A673 (cell line): ENCODE measurements at regions not wholly inside any gene's neighbourhood (a gene's known extent, or its start where the extent isn't known, plus 50 kb on each side); places are given as distances from the start of the nearest gene placed in this dataset.

Experiments used
- BruUV-seq: library from RNA; stranded (reverse); fragments of 400-500 nt; replicated peaks from 2 replicates; lab custom pipeline; 2021; lab: Mats Ljungman, UMichigan
- CTCF ChIA-PET: fragments of 300-600 bp; sonication (Branson Sonifier 250); formaldehyde crosslinking; loops from one replicate; lab custom pipeline; 2022; ENCODE audit warnings: antibody characterized with exemption; lab: Charles Lee
- POLR2A ChIA-PET: fragments of 300-600 bp; sonication (Branson Sonifier 250); formaldehyde crosslinking; loops from one replicate; lab custom pipeline; 2022; ENCODE audit warnings: antibody characterized with exemption; ENCODE audit not compliant: low non-redundant PET; lab: Charles Lee
- DNase-seq: peaks from one replicate; pipeline ENCODE4 v3.0.0-alpha.2; 2015; ENCODE audit warnings: low spot score
- H3K27ac ChIP-seq: fragments of 200-600 bp; sonication (generic); 2 replicates; pipeline ENCODE4 v1.5.1; 2016; ENCODE audit warnings: mixed run types, low read depth, mild to moderate bottlenecking, mixed read lengths, antibody characterized with exemption, low read length; ENCODE audit not compliant: poor library complexity, severe bottlenecking
- H3K27me3 ChIP-seq: fragments of 200-600 bp; sonication (generic); replicated peaks from 2 replicates; pipeline ENCODE4 v1.6.1; 2017; ENCODE audit warnings: mixed run types, low read depth, mild to moderate bottlenecking, mixed read lengths, antibody characterized with exemption, low read length; ENCODE audit not compliant: insufficient read depth, poor library complexity
- H3K36me3 ChIP-seq: fragments of 200-600 bp; sonication (generic); 2 replicates; pipeline ENCODE4 v1.6.1; 2016; ENCODE audit warnings: mixed run types, mild to moderate bottlenecking, mixed read lengths, antibody characterized with exemption, low read length; ENCODE audit not compliant: insufficient read depth, poor library complexity, severe bottlenecking
- H3K4me1 ChIP-seq: fragments of 200-600 bp; sonication (generic); 2 replicates; pipeline ENCODE4 v1.6.1; 2017; ENCODE audit warnings: mixed run types, mild to moderate bottlenecking, mixed read lengths, antibody characterized with exemption, low read length; ENCODE audit not compliant: insufficient read depth, poor library complexity, severe bottlenecking
- H3K4me3 ChIP-seq: fragments of 200-600 bp; sonication (generic); 2 replicates; pipeline ENCODE4 v1.5.1; 2016; ENCODE audit warnings: low read depth, mixed run types, mild to moderate bottlenecking, mixed read lengths, low read length; ENCODE audit not compliant: poor library complexity, severe bottlenecking
- H3K9me3 ChIP-seq: fragments of 200-600 bp; sonication (generic); 2 replicates; pipeline ENCODE4 v1.6.1; 2016; ENCODE audit warnings: mixed run types, low read depth, mild to moderate bottlenecking, mixed read lengths, antibody characterized with exemption, low read length; ENCODE audit not compliant: poor library complexity, severe bottlenecking
- CTCF ChIP-seq: fragments of 300-800, 200-600 bp; sonication (generic); conservative IDR thresholded peaks from 2 replicates; pipeline ENCODE4 v1.5.1; 2017; ENCODE audit warnings: low read depth, mild to moderate bottlenecking, antibody characterized with exemption, low read length, moderate library complexity, mixed read lengths
- EZH2 ChIP-seq: fragments of 200-600 bp; sonication (generic); IDR thresholded peaks from 2 replicates; pipeline ENCODE4 v1.6.1; 2017; ENCODE audit warnings: borderline replicate concordance, low read depth, mild to moderate bottlenecking, mixed read lengths, antibody characterized with exemption, low read length; ENCODE audit not compliant: poor library complexity, severe bottlenecking
- intact Hi-C: fragments of 100-400 bp; cut with micrococcal nuclease; formaldehyde crosslinking; loops from one replicate; pipeline ENCODE4 v1.10.0; 2022; ENCODE audit not compliant: unreplicated experiment

DNA sequence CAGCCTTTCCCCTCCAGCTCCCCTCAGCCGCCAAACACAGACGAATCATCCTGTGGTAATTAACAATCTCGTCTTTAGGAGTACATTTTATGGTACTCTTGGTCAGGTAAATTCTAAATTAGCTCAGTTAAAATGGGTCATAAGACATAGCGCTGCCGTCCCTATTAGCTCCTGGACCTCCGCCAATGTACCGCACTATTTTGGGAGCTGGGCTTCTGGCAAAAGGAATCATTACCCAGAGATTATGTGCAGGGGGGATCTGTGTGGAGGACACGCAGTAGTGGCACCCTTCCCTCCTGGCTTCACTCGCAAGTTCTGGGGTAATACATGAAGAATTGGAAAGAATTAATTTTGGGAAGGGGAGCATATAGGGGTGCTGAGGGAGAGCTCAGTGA lies 68.6 kb upstream of the ONECUT1 start:
- CTCF ChIA-PET = no interaction called here
- H3K4me3 ChIP-seq = no peak overlapping the region
- no peaks in the 10 kb centered on the region for H3K4me1 ChIP-seq
- TF ChIP-seq EZH2 = no peak
- intact Hi-C loops = no loop called here
- no peaks in the 10 kb centered on the region for H3K9me3 ChIP-seq
- no peaks in the 10 kb centered on the region for H3K36me3 ChIP-seq
- no TSS peak for BruUV-seq
- peaks cover 52% of the 10 kb centered on the region for H3K27me3 ChIP-seq
- no peak for DNase-seq
- POLR2A ChIA-PET = no interaction called here
- H3K27ac ChIP-seq = no peak overlapping the region

DNA sequence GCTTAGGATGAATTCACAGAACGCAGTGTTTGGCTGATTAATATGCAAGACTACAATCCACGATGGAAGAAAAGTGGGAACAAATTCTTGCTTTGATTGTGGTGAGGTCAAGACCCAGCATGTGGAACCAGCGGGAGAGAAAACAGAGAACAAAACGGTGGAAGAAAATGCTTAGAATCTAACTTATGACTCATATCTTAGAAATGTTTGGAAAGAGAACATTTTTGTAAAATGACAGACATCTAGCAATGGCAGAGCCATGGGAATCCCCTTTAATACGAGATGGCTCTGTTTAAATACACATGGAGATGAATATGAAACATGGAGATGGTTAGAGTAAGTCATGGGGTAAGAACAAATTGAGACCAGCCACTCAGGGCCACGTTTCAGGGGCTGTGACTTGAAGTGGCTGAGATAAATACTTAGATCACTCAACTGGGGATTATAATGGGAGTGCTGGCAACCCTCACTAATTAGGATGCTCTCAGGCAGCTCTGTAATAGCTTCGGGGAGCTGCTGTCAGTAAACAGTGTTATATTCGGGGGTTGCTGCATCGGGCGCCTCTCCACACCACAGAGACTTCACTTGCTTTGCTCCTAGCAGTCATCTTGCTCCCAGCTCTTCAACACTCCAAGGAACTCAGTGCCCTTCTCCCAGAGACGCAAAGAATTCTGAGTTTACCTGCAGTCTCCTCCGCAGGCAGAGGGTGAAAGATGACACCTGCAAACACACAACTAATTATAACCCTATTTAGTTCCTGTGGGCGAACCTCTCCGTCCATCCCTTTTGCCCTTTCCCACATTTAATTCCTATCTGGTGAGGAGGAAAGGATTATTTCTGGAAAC lies 68.0 kb upstream of the ONECUT1 start:
- TF ChIP-seq CTCF (no peak), EZH2 (no peak)
- CTCF ChIA-PET = no interaction called here
- H3K9me3 ChIP-seq = no peaks in the 10 kb centered on the region
- peak; percentile 40 for DNase-seq
- intact Hi-C loops = no loop called here
- peaks cover 51% of the 10 kb centered on the region for H3K27me3 ChIP-seq
- BruUV-seq = no TSS peak
- POLR2A ChIA-PET = no interaction called here
- H3K36me3 ChIP-seq = no peaks in the 10 kb centered on the region
- H3K27ac ChIP-seq = no peak overlapping the region
- H3K4me1 ChIP-seq = no peaks in the 10 kb centered on the region
- no peak overlapping the region for H3K4me3 ChIP-seq

GRCh38 chr15:52857471-52857870 lies 67.3 kb upstream of the ONECUT1 start:
- CTCF ChIA-PET = no interaction called here
- no peak overlapping the region for H3K4me3 ChIP-seq
- TF ChIP-seq CTCF = no peak
- no peak for TF ChIP-seq EZH2
- no peaks in the 10 kb centered on the region for H3K9me3 ChIP-seq
- no peaks in the 10 kb centered on the region for H3K36me3 ChIP-seq
- no peaks in the 10 kb centered on the region for H3K4me1 ChIP-seq
- DNase-seq = no peak
- intact Hi-C loops = no loop called here
- POLR2A ChIA-PET = no interaction called here
- H3K27me3 ChIP-seq = peaks cover 50% of the 10 kb centered on the region
- BruUV-seq = no TSS peak
- H3K27ac ChIP-seq = no peak overlapping the region

- POLR2A ChIA-PET = no interaction called here
- H3K27ac ChIP-seq = no peak overlapping the region
- intact Hi-C loops = no loop called here
- H3K36me3 ChIP-seq = no peaks in the 10 kb centered on the region
- H3K9me3 ChIP-seq = no peaks in the 10 kb centered on the region
- no peak for DNase-seq
- CTCF ChIA-PET = interaction anchor here (0.7 kb wide), 1 partner anchor 739 kb away, joined by 7 read pairs; no protein-coding TSS in a partner anchor
- BruUV-seq = no TSS peak
- no peak for TF ChIP-seq EZH2
- no peak for TF ChIP-seq CTCF
- no peaks in the 10 kb centered on the region for H3K4me1 ChIP-seq
- no peak overlapping the region for H3K4me3 ChIP-seq
- peaks cover 50% of the 10 kb centered on the region for H3K27me3 ChIP-seq
Observed at GRCh38 chr15:52856286-52856685, 66.2 kb upstream of the ONECUT1 start.
